NCI-H82 treated with DMSO at 0.1 percent for 48 hours (cell line): ENCODE measurements at regions not wholly inside any gene's neighbourhood (a gene's known extent, or its start where the extent isn't known, plus 50 kb on each side); places are given as distances from the start of the nearest gene placed in this dataset.

Source experiments
- DNase-seq: peaks from one replicate; lab custom pipeline; 2025; ENCODE audit not compliant: unreplicated experiment; lab: John Stamatoyannopoulos, UW

DNA sequence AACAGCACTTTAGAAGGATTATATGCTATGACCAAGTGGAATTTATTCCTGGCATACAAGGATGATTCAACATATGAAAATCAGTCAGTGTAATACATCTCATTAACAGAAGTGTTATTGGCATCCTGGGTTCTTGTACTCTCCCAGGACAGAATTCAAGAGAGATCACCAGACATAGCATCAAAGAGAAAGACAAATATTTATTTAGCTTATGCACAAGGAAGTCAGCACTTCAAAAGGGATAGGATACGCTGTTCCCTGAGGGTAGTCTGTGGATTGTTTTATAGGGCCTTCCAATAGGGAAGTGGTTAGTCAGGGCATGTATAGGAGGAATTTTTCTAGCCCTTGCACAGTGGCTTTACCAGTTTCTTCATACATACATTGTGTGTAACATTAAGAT is 1238.0 kb downstream of the PCDH17 start:
- no peak for DNase-seq

DNA sequence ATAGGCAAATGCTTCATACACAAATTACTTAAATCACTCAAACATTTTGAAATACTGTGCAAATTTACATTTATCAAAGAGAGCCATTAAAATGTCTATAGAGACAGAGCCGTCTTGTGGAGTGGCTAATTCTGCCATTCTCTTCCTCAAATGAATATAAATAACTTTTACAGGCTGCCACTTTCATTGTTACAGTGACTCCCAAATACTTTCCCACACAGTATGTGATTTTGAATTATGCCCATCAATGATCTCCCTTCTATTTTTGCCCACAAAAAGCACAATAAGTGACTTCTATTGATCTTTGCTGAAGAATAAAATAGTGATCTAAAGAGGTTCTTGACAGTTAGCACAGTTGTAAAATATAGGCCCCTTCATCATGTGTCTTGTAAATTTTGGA is 1244.9 kb downstream of the PCDH17 start:
- no peak for DNase-seq

DNA sequence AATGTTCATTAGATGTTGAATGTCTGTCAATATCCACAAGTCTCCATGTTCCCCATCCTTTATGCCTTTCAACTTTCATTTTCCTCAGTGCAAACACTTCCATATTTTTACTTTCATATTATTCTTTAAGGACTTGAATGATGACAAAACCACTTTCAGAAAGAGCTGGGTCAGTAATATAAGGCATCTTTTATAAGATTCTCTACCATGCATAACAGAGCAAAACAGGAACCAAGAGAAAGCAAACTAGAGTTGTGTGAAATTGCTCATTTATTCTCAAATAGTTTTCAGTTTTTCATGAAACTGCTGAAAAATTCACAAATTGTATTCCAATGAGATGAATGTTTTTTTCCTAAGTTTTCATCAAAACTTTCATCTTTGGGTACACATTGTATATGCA is 1247.6 kb downstream of the PCDH17 start:
- DNase-seq = no peak

DNA sequence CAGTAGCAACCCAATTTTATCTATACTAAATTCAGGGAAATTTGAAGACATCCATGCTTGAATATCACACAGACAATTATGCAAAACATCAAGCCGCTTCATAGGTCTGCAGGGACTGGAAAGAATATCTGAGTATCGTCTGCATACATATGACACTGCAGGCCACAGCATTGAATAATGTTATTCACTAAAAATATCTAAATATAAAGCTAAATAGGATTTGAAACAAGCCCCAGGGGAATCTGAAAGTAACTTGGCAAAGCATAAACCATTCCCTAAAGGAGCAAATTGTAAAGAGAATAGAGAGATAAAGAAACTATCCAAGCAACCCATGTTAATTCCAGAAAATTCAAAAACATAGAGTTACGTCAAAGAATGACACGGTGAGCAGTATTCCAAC is 1251.0 kb downstream of the PCDH17 start:
- DNase-seq = no peak

DNA sequence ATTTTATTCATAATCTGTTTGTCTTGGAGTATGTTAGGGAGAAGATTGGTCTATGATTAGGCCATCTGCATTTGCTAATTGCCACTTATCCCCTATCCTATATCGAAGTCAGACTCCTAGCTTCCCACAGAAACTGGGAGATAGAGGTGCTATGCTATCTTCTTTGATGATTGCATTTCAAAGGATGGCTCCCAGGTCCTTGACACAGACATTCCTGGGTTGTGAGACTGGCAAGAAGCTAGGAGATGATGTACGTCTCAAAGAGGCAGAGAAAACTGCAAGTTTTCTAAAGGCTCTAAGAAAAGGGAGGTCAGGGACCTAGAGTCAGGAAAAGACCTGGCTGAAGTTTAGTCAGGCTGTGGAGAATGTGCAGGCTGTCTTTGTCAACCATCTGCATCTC is 1251.9 kb downstream of the PCDH17 start:
- no peak for DNase-seq

DNA sequence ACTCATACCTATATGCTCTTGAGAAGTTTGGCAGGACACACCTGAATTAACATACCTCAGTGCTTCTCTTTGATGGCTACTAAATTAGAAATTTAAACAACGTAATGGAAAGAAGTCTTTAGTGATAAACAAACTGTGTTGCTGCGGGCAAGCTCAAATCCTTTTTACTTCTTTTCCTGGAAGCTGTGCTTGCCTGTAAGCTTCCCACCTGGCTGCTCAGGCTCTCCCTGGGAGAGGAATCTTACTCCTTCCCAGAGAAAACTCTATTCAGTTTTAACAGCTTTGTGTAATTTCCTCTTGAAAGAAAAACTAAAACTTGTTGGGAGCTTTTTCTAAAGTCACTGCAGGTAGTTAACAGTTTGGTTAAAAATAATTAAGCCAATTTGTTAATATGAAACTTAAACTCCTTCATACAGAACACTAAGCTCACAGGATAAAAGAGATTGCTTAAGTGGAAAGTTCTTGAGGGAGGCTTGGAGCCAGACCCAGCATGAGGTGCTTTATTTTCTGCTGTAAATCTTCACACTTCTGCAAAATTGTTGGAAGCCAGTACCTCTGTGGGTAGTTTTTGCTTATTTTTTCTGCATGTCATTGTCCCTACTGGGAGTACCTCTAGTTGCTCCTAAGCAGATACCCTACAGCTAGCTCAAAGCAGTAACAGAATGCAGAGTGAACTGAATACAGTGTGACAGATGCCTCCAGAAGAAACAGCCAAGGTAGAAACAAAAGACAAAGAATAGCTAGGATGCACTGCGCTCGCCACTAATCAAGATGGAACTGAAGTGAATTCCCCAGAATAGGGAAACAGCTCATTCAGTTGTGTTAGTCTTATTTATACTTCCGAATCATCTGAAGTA is 1253.0 kb downstream of the PCDH17 start:
- no peak for DNase-seq

DNA sequence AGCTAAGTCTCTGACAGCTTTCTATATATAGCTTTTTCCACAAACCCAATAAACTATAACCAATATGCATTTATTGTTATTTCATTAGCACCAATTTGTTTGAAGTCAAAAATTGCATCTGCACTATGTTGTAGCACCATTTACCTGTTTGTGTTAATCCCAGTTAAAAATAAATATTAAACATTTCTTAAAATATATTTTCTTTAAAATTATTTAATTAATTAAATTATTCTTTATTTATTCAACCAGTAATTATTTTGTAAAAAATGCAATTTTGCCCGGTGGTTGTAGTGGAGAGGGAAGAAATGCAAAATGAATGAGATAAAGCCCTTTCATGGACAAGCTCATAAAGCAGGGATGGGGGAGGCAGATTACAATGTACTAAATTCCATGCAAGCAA is 1257.9 kb downstream of the PCDH17 start:
- DNase-seq = no peak

DNA sequence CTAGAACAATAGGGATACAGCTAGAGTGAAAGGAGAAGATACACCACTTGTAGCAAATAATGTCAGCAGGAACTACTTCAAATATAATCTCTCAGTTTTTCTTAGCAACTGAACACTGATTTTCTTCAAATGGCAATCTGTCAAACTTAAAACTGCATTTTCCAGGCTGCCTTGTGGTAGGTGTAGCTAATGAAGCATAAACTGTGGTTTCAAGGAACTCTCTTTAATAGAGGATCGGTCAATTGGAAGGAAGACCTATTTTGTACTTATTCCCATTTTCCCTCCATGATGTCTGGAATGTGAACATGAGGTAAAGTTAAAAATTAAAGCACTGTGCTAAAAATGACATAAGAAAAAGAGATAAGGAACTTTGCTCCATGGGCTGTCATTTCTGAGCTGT is 1261.9 kb downstream of the PCDH17 start:
- no peak for DNase-seq

DNA sequence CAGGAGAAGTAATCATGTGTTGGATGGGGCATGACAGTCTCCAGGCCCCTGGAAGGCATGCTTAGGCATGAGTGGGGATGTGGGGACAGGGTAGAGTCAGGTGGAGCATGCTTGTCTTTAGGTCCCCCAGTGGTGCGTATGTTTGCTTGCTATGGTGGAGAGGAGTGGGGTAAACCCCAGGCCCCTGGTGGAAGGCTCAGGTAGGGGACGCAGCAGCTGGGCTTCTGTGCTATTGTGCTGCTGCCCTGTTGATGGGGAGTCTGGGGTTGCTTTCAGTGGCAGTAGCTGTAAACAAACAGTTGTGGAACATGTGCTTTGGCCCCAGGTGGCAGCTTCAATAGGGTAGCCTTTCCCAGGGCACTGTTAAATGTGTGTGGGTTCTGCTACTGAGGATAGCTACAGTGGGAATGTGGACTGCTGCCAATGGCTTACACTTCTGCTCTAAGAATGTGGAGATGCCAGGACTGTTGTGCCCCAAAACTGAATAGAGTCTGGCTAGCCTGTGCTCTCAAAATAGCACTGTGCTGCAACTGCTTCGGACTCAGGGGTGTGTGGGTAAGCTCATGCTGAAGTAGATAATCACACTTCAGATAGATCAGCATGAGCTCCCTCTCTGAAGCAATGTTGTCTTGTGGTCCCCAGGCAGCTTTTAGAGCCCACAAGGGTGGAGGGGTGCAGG is 1257.3 kb downstream of the DIAPH3 start:
- DNase-seq = no peak

DNA sequence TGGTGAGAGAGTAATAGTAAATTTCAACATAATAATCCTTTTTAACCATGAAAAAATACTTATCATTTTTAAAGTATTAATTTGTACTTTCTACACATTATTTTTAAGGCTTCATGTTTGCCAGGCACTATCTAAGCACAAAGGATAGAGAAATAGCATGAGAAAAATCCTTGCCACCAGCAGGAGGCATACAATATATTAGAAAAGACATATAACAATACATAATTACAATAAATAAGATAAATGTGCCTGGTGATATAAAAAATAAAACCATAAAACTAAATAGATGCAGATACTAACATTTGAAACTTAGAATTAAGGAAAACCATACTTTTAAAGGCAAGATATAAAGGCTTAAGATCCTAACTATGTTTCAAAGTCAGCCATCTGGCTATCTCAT is 1256.4 kb downstream of the DIAPH3 start:
- DNase-seq = no peak

DNA sequence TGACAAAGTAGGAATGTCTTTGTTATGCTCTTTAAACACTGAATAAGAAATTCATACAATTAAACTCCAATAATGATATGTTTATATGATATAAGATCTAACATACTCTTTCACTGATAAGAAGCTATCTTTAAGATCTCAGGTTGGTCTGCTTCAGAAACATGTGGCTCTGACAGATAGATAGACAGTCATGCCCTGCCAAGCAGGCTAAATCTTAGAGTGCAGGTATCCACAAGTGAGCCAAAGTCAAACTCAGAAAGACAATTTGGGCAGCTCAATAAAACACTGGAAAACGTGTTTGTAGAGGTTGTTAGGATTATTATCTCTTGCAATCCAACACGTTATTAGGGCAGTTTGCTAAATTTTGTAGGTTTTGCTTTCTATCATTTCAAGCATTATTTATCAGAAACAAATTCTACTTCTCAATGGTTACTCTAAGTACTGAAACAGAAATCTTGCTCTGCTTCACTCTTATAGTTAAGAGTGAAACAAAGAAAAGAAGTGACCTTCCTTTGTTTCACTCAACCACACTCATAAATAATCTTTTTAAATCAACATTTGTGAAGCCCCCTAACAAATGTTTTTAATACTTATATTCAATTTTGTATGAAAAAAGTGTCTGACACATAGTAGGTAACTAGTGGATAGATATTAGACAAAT is 1255.6 kb downstream of the DIAPH3 start:
- DNase-seq = no peak

DNA sequence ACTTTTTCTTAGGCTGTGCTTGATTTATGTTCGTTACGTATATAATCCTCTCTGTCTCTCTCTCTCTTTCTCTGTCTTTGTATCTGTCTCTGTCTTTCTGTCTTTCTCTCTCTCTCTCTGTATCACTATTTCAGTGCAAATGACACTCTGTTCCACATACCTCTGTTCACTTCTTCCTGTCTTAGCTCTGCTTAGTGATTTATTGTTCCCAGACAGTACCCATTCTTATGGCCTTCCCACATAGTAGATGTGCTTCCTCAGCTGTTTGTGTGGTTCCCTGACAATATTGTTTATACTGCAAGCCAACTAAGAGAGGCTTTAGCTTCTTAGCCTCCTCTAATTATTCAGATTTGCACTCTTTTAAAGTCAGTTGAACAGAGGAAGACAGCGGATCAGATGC is 1244.2 kb downstream of the DIAPH3 start:
- no peak for DNase-seq

DNA sequence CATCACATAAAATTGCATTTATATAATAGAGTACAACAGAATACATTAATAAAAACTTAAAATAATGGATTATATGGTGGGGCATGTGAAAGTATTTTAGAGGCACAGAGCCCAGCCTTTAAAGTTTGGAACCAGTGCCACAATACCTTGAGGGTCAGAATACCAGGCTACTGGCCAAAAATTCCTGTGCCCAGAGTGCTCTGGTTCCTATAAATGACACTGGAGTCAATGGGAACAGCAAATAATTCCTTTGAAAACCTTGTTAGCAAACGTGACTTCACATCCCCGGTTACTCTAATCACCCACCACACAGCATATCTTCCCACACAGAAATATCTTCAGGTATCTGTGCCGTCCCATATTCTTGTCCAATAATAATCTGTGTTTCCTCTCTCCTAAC is 1242.6 kb downstream of the DIAPH3 start:
- no peak for DNase-seq

DNA sequence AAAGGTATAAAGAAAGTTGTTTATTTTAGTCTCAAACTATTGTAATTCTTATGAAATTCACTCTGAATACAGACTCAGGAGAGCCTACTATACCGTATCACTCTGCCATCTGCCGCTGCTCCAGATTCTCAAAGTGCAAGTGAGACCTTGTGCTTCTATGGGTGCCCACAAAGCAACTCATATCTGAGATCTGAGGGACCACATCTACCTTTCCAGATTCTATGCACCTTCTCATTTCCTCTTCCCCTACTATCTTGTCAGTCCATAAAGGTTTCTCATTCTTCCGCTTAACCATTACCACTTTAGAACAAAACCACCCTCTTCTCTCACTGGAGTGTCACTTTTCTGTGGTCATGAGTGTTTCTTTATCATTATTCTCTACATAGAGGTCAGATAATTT is 1236.9 kb downstream of the DIAPH3 start:
- DNase-seq = no peak

DNA sequence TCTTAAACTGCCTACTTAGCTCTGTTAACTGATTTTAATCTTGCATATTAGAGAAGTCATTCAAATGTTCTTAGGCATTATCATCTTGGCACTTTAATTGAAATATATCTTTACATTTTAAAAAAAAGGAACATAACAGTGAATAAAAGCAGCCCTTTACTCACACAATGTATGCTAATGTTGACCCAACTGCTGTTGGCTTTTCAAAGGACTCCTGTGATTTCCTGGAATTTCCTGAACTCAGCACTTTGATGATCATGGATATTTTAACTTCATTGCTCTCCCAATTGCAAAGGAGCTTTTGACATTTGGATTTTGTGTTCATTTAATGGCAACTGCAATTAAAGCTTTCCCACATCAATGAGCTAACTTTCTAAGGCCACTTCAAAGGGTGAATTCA is 1230.3 kb downstream of the DIAPH3 start:
- DNase-seq = no peak

DNA sequence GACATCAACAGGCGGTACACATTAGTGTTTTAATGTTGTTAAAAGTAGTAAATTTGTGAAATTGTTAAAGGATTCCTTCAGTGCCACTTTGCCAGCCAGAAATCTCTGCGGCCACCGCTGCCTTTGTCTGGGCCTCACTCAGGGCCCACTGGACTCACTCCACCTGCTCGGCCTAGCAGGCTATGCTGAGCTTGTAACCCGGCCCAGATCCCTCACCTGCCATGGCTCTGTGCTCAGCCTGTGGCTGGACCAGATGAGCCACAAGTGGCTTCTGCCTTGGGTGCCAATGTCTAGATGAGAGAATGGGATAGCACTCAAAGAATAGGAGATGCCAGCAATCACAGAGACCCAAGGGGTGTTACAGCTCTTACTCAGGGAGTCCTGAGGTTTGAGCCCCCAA is 1228.0 kb downstream of the DIAPH3 start:
- no peak for DNase-seq

DNA sequence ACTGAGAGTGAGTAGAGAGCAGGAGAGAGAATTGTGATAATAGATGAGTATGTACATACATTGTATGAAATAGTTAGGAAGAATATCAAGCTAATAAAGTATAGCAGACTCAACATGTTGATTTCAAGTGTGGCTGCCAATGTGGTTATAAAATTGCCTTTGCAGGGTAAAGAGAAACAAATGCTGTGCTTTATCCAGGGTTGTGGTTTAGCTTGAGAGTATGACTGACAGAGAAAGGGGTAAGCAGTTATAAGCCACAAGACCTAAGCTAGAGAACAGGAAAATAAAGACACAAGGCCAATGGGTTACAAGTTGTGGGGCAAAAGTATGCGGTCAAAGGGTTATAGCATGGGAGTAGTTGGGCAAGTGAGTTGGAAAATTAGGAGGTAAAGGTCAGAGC is 1217.5 kb downstream of the DIAPH3 start:
- no peak for DNase-seq

DNA sequence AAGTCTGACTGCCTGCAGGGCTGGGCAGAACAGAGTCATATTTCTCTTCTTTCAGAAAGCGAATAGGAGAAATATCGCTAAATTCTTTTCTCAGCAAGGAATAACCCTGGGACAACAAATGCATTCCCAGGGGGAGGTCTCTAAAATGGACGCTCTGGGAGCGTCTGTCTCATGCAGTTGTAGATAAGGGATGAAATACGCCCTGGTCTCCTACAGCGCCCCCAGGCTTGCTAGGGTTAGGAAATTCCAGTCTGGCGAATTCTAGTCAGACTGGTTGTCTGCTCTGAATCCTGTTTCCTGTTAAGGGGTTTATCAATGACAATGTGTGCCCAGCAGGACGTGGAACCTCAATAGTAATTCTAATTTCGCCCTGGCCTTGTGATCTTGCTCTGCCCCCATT is 1214.1 kb downstream of the DIAPH3 start:
- DNase-seq = no peak

DNA sequence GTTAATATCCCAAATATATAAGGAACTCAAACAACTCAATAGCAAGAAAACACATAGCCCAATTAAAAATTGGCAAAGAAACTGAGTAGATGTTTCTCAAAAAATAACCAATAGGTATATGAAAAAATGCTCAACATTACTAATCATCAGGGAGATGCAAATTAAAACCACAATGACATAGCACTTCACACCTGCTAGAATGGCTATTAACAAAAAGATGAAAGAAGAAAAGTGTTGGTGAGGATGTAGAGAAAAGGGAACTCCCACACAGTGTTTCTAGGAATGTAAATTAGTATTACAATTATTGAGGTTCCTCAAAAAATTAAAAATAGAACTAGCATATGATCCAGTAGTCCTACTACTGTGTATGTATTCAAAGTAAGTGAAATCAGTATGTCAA is 1212.8 kb downstream of the DIAPH3 start:
- DNase-seq = no peak

DNA sequence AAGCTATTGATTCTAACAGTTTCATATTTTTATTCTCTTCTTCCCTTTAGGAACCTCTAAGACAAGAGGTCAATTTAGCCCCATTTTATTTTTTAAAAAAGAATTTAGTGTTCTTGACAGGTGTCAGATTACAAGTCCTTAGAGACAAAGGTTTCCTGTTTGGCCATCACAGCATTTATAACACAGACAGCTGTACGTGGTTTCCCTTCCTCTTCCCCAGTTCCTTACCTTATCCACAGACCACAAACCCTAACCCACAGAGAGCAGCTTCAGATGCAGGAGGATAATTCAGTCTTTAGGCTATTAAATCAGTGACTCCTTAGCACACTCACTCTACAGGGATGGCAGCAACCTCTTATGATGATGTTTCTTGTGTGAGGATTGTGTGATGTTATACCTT is 1210.1 kb downstream of the DIAPH3 start:
- DNase-seq = no peak

DNA sequence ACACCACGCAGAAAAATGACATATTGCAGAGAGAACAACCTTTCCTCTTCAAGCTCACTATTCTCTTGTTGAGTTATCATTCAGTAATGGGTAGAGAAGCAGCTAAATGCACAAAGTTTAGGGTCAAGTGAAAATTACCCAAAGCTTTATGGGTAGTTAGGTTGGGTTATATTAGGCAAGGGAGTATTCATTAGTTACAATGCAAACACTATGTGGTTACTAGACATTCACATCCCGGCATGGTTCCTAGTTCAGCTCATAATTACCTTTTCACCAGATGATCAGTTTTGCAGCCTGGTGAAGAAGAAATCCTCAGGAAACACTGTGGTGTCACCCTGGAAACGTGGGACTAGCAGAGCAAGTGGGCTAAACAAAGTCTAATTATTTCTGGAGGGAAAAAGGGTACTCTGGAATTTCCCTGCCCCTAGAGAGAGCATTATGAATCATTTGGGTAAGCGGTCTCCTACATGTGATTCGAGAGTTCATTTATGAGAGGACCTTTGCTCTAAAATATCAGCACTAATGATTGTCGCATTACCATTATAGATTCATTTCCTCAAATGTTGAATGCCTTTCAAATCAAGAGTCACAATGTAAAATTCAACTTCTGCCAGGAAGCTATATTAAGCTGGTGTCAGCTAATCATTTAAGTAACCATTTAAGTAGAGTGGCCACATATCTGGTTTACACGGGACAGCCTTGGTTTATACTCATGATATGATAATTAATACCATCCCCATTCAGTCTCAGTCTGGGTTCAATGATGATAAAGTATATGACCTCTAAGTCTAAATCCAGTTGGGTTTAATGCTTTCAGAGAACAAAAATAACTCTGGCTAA is 1208.0 kb downstream of the DIAPH3 start:
- DNase-seq = no peak
